Muscle layer of colon (tissue), 2 donors: ENCODE measurements at regions not wholly inside any gene's neighbourhood (a gene's known extent, or its start where the extent isn't known, plus 50 kb on each side); places are given as distances from the start of the nearest gene placed in this dataset.

Experiments used
- H3K27ac ChIP-seq: one replicate; pipeline ENCODE4 v1.7.0; 2013; ENCODE audit warnings: low read depth, mild to moderate bottlenecking, low read length, moderate library complexity
- H3K27me3 ChIP-seq, 2 donors: one replicate each; pipeline ENCODE4 v1.7.0; 2013; ENCODE audit warnings: low read length in 2 of 2, mild to moderate bottlenecking in 2 of 2; ENCODE audit not compliant: insufficient read depth in 2 of 2, control insufficient read depth in 1 of 2
- H3K36me3 ChIP-seq: one replicate; pipeline ENCODE4 v1.7.0; 2013; ENCODE audit warnings: mild to moderate bottlenecking, low read length; ENCODE audit not compliant: insufficient read depth
- H3K4me1 ChIP-seq: one replicate; pipeline ENCODE4 v1.7.0; 2013; ENCODE audit warnings: mild to moderate bottlenecking, low read length; ENCODE audit not compliant: insufficient read depth
- H3K4me3 ChIP-seq, 2 donors: one replicate each; pipeline ENCODE4 v1.7.0; 2013; ENCODE audit warnings: low read length in 2 of 2, low read depth in 1 of 2, mild to moderate bottlenecking in 1 of 2, moderate library complexity in 1 of 2
- H3K9ac ChIP-seq: one replicate; pipeline ENCODE4 v1.7.0; 2013; ENCODE audit warnings: low read length
- H3K9me3 ChIP-seq: one replicate; pipeline ENCODE4 v1.7.0; 2013; ENCODE audit warnings: mild to moderate bottlenecking, low read length
- donor health status: abdominal sarcoma.
- donor health status: Adenocarcinoma of cecum.

- Histone ChIP-seq H3K27me3 (no peaks in the 10 kb centered on the region), H3K9me3 (no peaks in the 10 kb centered on the region), H3K9ac (no peak overlapping the region)
Measured at GRCh38 chr2:235350234-235350633, 143.6 kb upstream of the AGAP1 start.

GRCh38 chr2:235352541-235352940, 141.3 kb upstream of the AGAP1 start:
- H3K9ac ChIP-seq = no peak overlapping the region
- H3K4me1 ChIP-seq = no peaks in the 10 kb centered on the region
- H3K4me3 ChIP-seq = no peak overlapping the region
- H3K36me3 ChIP-seq = no peaks in the 10 kb centered on the region
- H3K27ac ChIP-seq = no peak overlapping the region
- H3K9me3 ChIP-seq = no peaks in the 10 kb centered on the region
- no peaks in the 10 kb centered on the region for H3K27me3 ChIP-seq

More at GRCh38 chr2:235350234-235350633, 143.6 kb upstream of the AGAP1 start:
- no peak overlapping the region for H3K27ac ChIP-seq
- no peaks in the 10 kb centered on the region for H3K4me1 ChIP-seq
- no peaks in the 10 kb centered on the region for H3K36me3 ChIP-seq
- H3K4me3 ChIP-seq = no peak overlapping the region

- H3K4me1 ChIP-seq = no peaks in the 10 kb centered on the region
- H3K4me3 ChIP-seq = no peak overlapping the region
- no peak overlapping the region for H3K9ac ChIP-seq
Measured at GRCh38 chr2:235357881-235358280, 136.0 kb upstream of the AGAP1 start.

GRCh38 chr2:235358981-235359471, 134.8 kb upstream of the AGAP1 start:
- Histone ChIP-seq H3K27ac (no peak overlapping the region), H3K9ac (no peak overlapping the region), H3K4me3 (no peak overlapping the region), H3K9me3 (no peaks in the 10 kb centered on the region), H3K27me3 (no peaks in the 10 kb centered on the region), H3K36me3 (no peaks in the 10 kb centered on the region), H3K4me1 (no peaks in the 10 kb centered on the region)

More at GRCh38 chr2:235357881-235358280, 136.0 kb upstream of the AGAP1 start:
- Histone ChIP-seq H3K36me3 (no peaks in the 10 kb centered on the region), H3K27me3 (no peaks in the 10 kb centered on the region), H3K27ac (no peak overlapping the region), H3K9me3 (no peaks in the 10 kb centered on the region)

- Histone ChIP-seq H3K36me3 (no peaks in the 10 kb centered on the region), H3K9ac (no peak overlapping the region), H3K27ac (no peak overlapping the region), H3K4me3 (no peak overlapping the region), H3K4me1 (no peaks in the 10 kb centered on the region), H3K27me3 (no peaks in the 10 kb centered on the region), H3K9me3 (no peaks in the 10 kb centered on the region)
Measured at GRCh38 chr2:235360446-235360845, 133.4 kb upstream of the AGAP1 start.

- no peak overlapping the region for H3K27ac ChIP-seq
- no peaks in the 10 kb centered on the region for H3K27me3 ChIP-seq
- H3K9ac ChIP-seq = no peak overlapping the region
- no peaks in the 10 kb centered on the region for H3K36me3 ChIP-seq
- H3K4me1 ChIP-seq = no peaks in the 10 kb centered on the region
- no peak overlapping the region for H3K4me3 ChIP-seq
- no peaks in the 10 kb centered on the region for H3K9me3 ChIP-seq
Measured at GRCh38 chr2:235365743-235366142, 128.1 kb upstream of the AGAP1 start.

GRCh38 chr2:235366390-235366789, 127.5 kb upstream of the AGAP1 start:
- no peak overlapping the region for H3K9ac ChIP-seq
- no peaks in the 10 kb centered on the region for H3K4me1 ChIP-seq
- no peak overlapping the region for H3K4me3 ChIP-seq
- no peaks in the 10 kb centered on the region for H3K27me3 ChIP-seq
- no peaks in the 10 kb centered on the region for H3K36me3 ChIP-seq
- H3K9me3 ChIP-seq = no peaks in the 10 kb centered on the region
- no peak overlapping the region for H3K27ac ChIP-seq

- Histone ChIP-seq H3K4me1 (no peaks in the 10 kb centered on the region), H3K4me3 (no peak overlapping the region), H3K27ac (no peak overlapping the region), H3K9ac (no peak overlapping the region), H3K27me3 (no peaks in the 10 kb centered on the region), H3K9me3 (no peaks in the 10 kb centered on the region), H3K36me3 (no peaks in the 10 kb centered on the region)
Measured at GRCh38 chr2:235366807-235367206, 127.0 kb upstream of the AGAP1 start.

GRCh38 chr2:235371018-235371417, 122.8 kb upstream of the AGAP1 start:
- no peaks in the 10 kb centered on the region for H3K27me3 ChIP-seq
- no peak overlapping the region for H3K27ac ChIP-seq
- H3K36me3 ChIP-seq = no peaks in the 10 kb centered on the region
- no peaks in the 10 kb centered on the region for H3K9me3 ChIP-seq
- H3K4me1 ChIP-seq = no peaks in the 10 kb centered on the region
- H3K9ac ChIP-seq = no peak overlapping the region
- no peak overlapping the region for H3K4me3 ChIP-seq

- Histone ChIP-seq H3K4me1 (no peaks in the 10 kb centered on the region), H3K27ac (no peak overlapping the region), H3K9ac (no peak overlapping the region), H3K27me3 (no peaks in the 10 kb centered on the region), H3K36me3 (no peaks in the 10 kb centered on the region), H3K9me3 (no peaks in the 10 kb centered on the region), H3K4me3 (no peak overlapping the region)
Measured at GRCh38 chr2:235373171-235373570, 120.7 kb upstream of the AGAP1 start.

- Histone ChIP-seq H3K4me1 (no peaks in the 10 kb centered on the region), H3K4me3 (no peak overlapping the region), H3K27me3 (no peaks in the 10 kb centered on the region), H3K36me3 (no peaks in the 10 kb centered on the region), H3K9ac (no peak overlapping the region), H3K27ac (no peak overlapping the region), H3K9me3 (no peaks in the 10 kb centered on the region)
Measured at GRCh38 chr2:235377176-235377575, 116.7 kb upstream of the AGAP1 start.

- Histone ChIP-seq H3K9ac (no peak overlapping the region), H3K4me3 (no peak overlapping the region), H3K4me1 (no peaks in the 10 kb centered on the region), H3K27me3 (no peaks in the 10 kb centered on the region), H3K9me3 (no peaks in the 10 kb centered on the region), H3K27ac (no peak overlapping the region), H3K36me3 (no peaks in the 10 kb centered on the region)
Measured at GRCh38 chr2:235378246-235378645, 115.6 kb upstream of the AGAP1 start.
